HG03457 (cell line): ENCODE measurements at regions not wholly inside any gene's neighbourhood (a gene's known extent, or its start where the extent isn't known, plus 50 kb on each side); places are given as distances from the start of the nearest gene placed in this dataset.
"Not testable (repeated sequence)": the region's sequence is repeated elsewhere in the genome, so short reads cannot be mapped to it uniquely, and the experiment has no call there.

Source experiments
- ATAC-seq: cut with Tn5 transposase; IDR thresholded peaks from one replicate; pipeline ENCODE4 v1.9.1; 2021; ENCODE audit warnings: moderate number of reproducible peaks; ENCODE audit not compliant: unreplicated experiment

- ATAC-seq, result no peak
These were observed 62.8 kb upstream of the ATP12A start for GRCh38 chr13:24617256-24618010.

GRCh38 chr13:24618011-24618955 lies 61.9 kb upstream of the ATP12A start:
- ATAC-seq, result peak; percentile 61

- no peak for ATAC-seq
These were observed 60.9 kb upstream of the ATP12A start for GRCh38 chr13:24619282-24619681.

- not testable (repeated sequence) for ATAC-seq
These were observed 57.6 kb upstream of the ATP12A start for GRCh38 chr13:24622481-24623148.

- ATAC-seq, result no peak
These were observed 57.0 kb upstream of the ATP12A start for GRCh38 chr13:24623149-24623665.

GRCh38 chr13:24624363-24624762 lies 55.8 kb upstream of the ATP12A start:
- ATAC-seq, result no peak

GRCh38 chr13:24624801-24625231 lies 55.4 kb upstream of the ATP12A start:
- no peak for ATAC-seq

- no peak for ATAC-seq
These were observed 54.9 kb upstream of the ATP12A start for GRCh38 chr13:24625331-24625731.

- ATAC-seq, result no peak
These were observed 54.0 kb upstream of the ATP12A start for GRCh38 chr13:24625870-24626849.

- no peak for ATAC-seq
These were observed 53.0 kb upstream of the ATP12A start for GRCh38 chr13:24627090-24627714.

- ATAC-seq, result no peak
These were observed 52.3 kb upstream of the ATP12A start for GRCh38 chr13:24627946-24628345.

GRCh38 chr13:24629320-24629719 lies 50.9 kb upstream of the ATP12A start:
- no peak for ATAC-seq

- no peak for ATAC-seq
These were observed 50.1 kb upstream of the ATP12A start for GRCh38 chr13:24630121-24630520.
